Neural progenitor cell (in vitro differentiated cells): ENCODE measurements at regions not wholly inside any gene's neighbourhood (a gene's known extent, or its start where the extent isn't known, plus 50 kb on each side); places are given as distances from the start of the nearest gene placed in this dataset.

Source experiments
- DNase-seq: peaks from one replicate; pipeline ENCODE4 v3.0.0-alpha.2; 2016; ENCODE audit warnings: low spot score
- H2AFZ ChIP-seq: fragments of 200-600 bp; sonication (generic); replicated peaks from 2 replicates; pipeline ENCODE4 v1.6.1; 2016; ENCODE audit warnings: antibody characterized with exemption
- H3F3A ChIP-seq: fragments of 200-600 bp; sonication (generic); 2 replicates; pipeline ENCODE4 v1.6.1; 2016; ENCODE audit warnings: antibody characterized with exemption, low read depth
- H3K27ac ChIP-seq: fragments of 200-600 bp; sonication (generic); 2 replicates; pipeline ENCODE4 v1.5.1; 2016; ENCODE audit warnings: mild to moderate bottlenecking
- H3K27me3 ChIP-seq: fragments of 200-600 bp; sonication (generic); 2 replicates; pipeline ENCODE4 v1.6.1; 2016; ENCODE audit warnings: mild to moderate bottlenecking, moderate library complexity
- H3K36me3 ChIP-seq: fragments of 200-600 bp; sonication (generic); 2 replicates; pipeline ENCODE4 v1.5.1; 2016
- H3K4me1 ChIP-seq: fragments of 200-600 bp; sonication (generic); 2 replicates; pipeline ENCODE4 v1.6.1; 2016; ENCODE audit warnings: mixed run types
- H3K4me2 ChIP-seq: fragments of 200-600 bp; sonication (generic); 2 replicates; pipeline ENCODE4 v1.6.1; 2016
- H3K4me3 ChIP-seq: fragments of 200-600 bp; sonication (generic); 2 replicates; pipeline ENCODE4 v1.5.1; 2016
- H3K79me2 ChIP-seq: fragments of 200-600 bp; sonication (generic); 2 replicates; pipeline ENCODE4 v1.6.1; 2016; ENCODE audit warnings: low read depth
- H3K9ac ChIP-seq: fragments of 200-600 bp; sonication (generic); 2 replicates; pipeline ENCODE4 v1.6.1; 2016
- H3K9me3 ChIP-seq: fragments of 200-600 bp; sonication (generic); 2 replicates; pipeline ENCODE4 v1.5.1; 2016; ENCODE audit warnings: low read depth
- H4K20me1 ChIP-seq: fragments of 200-600 bp; sonication (generic); 2 replicates; pipeline ENCODE4 v1.6.1; 2016; ENCODE audit warnings: low read depth
- H3K27ac Mint-ChIP-seq: 3 replicates; pipeline ENCODE4 v1.8.0; 2021; ENCODE audit warnings: mixed read lengths
- H3K27me3 Mint-ChIP-seq: 2 replicates; pipeline ENCODE4 v1.8.0; 2022; ENCODE audit warnings: low read depth, mild to moderate bottlenecking, inconsistent platforms, moderate library complexity, mixed read lengths; ENCODE audit not compliant: insufficient read depth
- H3K36me3 Mint-ChIP-seq: 3 replicates; pipeline ENCODE4 v1.8.0; 2021; ENCODE audit warnings: mixed read lengths
- H3K4me1 Mint-ChIP-seq: 3 replicates; pipeline ENCODE4 v1.8.0; 2021; ENCODE audit warnings: mixed read lengths
- H3K4me3 Mint-ChIP-seq: 3 replicates; pipeline ENCODE4 v1.8.0; 2021; ENCODE audit warnings: mild to moderate bottlenecking, moderate library complexity, mixed read lengths
- H3K9me3 Mint-ChIP-seq: 3 replicates; pipeline ENCODE4 v1.8.0; 2020; ENCODE audit warnings: mixed read lengths
- CTCF ChIP-seq: fragments of 200-600 bp; sonication (generic); IDR thresholded peaks from 2 replicates; pipeline ENCODE4 v1.5.1; 2017; ENCODE audit warnings: antibody characterized with exemption, mild to moderate bottlenecking
- EZH2 ChIP-seq: fragments of 200-600 bp; sonication (generic); IDR thresholded peaks from 2 replicates; pipeline ENCODE4 v1.6.1; 2017; ENCODE audit warnings: antibody characterized with exemption, mild to moderate bottlenecking, moderate library complexity
- EZH2phosphoT487 ChIP-seq: fragments of 200-600 bp; sonication (generic); IDR thresholded peaks from 2 replicates; pipeline ENCODE4 v1.6.1; 2017; ENCODE audit warnings: antibody characterized with exemption

DNA sequence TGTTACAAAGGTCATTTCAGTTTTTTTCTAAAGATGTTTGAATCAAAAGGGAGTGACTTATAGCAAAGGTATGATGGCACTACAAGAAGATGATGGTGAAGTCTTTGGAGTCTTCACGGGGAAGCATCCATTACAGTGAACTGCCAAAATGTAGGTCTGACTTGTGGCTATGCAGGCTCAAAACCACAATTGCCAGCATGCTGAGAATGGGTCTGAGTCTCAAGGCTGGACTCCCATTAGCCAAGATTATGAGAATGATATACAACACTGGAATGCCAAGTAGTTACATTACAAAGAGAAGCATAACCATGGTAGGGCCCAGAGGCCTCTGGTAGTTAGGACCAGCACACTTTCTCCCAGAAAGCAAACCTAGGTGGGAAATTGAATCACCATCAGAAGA is 194.2 kb downstream of the MTHFS start:
- no peak overlapping the region for H3K27ac ChIP-seq
- no peak overlapping the region for H2AFZ ChIP-seq
- no peaks in the 10 kb centered on the region for H3K79me2 ChIP-seq
- H3K9me3 ChIP-seq: no peaks in the 10 kb centered on the region
- H4K20me1 ChIP-seq: no peaks in the 10 kb centered on the region
- H3K4me2 ChIP-seq: no peak overlapping the region
- Mint-ChIP-seq H3K36me3 (no peaks in the 10 kb centered on the region), H3K27me3 (peaks cover 2% of the 10 kb centered on the region), H3K4me3 (no peak overlapping the region), H3K9me3 (no peaks in the 10 kb centered on the region), H3K27ac (no peak overlapping the region), H3K4me1 (no peaks in the 10 kb centered on the region)
- H3K4me1 ChIP-seq: no peaks in the 10 kb centered on the region
- no peaks in the 10 kb centered on the region for H3F3A ChIP-seq
- H3K27me3 ChIP-seq: no peaks in the 10 kb centered on the region
- no peaks in the 10 kb centered on the region for H3K36me3 ChIP-seq
- no peak overlapping the region for H3K9ac ChIP-seq
- H3K4me3 ChIP-seq: no peak overlapping the region
- TF ChIP-seq CTCF (no peak), EZH2phosphoT487 (no peak), EZH2 (no peak)
- no peak for DNase-seq

- H3K4me3 Mint-ChIP-seq: no peak overlapping the region
- no peaks in the 10 kb centered on the region for H3K36me3 Mint-ChIP-seq
- no peak for DNase-seq
Measured at GRCh38 chr15:79721256-79721655, 175.6 kb downstream of the MTHFS start.

DNA sequence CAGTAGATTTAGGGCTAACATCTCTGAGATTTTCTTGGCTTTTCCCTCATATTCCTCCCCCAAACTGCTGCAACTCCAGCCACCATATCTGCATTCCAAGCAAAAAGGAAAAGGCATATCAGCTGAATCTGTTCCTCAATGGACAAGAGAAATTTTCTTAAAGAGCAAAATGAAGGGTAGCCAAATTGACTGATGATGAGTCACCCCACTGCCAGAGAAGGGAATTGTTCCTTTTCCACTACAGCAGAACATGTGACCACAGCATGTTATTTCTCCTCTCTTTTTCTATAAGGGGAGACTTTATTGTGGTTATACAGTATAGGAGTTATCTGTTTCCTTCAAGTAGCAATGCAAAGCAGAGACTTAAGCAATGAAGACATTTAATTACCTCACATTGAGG is 172.5 kb downstream of the MTHFS start:
- Mint-ChIP-seq H3K27me3 (no peaks in the 10 kb centered on the region), H3K9me3 (peaks cover 3% of the 10 kb centered on the region), H3K4me1 (no peaks in the 10 kb centered on the region), H3K4me3 (no peak overlapping the region), H3K36me3 (no peaks in the 10 kb centered on the region), H3K27ac (no peak overlapping the region)
- no peak for TF ChIP-seq CTCF
- TF ChIP-seq EZH2phosphoT487: no peak
- TF ChIP-seq EZH2: no peak
- H3K4me2 ChIP-seq: no peak overlapping the region
- no peaks in the 10 kb centered on the region for H3K9me3 ChIP-seq
- H3K4me3 ChIP-seq: no peak overlapping the region
- H3K27me3 ChIP-seq: no peaks in the 10 kb centered on the region
- H3K36me3 ChIP-seq: no peaks in the 10 kb centered on the region
- no peak for DNase-seq
- no peaks in the 10 kb centered on the region for H3K79me2 ChIP-seq
- H2AFZ ChIP-seq: no peak overlapping the region
- H3K27ac ChIP-seq: no peak overlapping the region
- H4K20me1 ChIP-seq: no peaks in the 10 kb centered on the region
- no peak overlapping the region for H3K9ac ChIP-seq
- H3K4me1 ChIP-seq: no peaks in the 10 kb centered on the region
- H3F3A ChIP-seq: no peaks in the 10 kb centered on the region

More at GRCh38 chr15:79721256-79721655, 175.6 kb downstream of the MTHFS start:
- Histone ChIP-seq H3K79me2 (no peaks in the 10 kb centered on the region), H3F3A (no peaks in the 10 kb centered on the region), H2AFZ (no peak overlapping the region), H3K9me3 (no peaks in the 10 kb centered on the region), H3K36me3 (no peaks in the 10 kb centered on the region), H3K9ac (no peak overlapping the region), H4K20me1 (no peaks in the 10 kb centered on the region), H3K4me3 (no peak overlapping the region), H3K27me3 (no peaks in the 10 kb centered on the region), H3K27ac (no peak overlapping the region), H3K4me1 (no peaks in the 10 kb centered on the region), H3K4me2 (no peak overlapping the region)
- Mint-ChIP-seq H3K27ac (no peak overlapping the region), H3K4me1 (no peaks in the 10 kb centered on the region), H3K27me3 (no peaks in the 10 kb centered on the region), H3K9me3 (no peaks in the 10 kb centered on the region)
- TF ChIP-seq EZH2: no peak
- TF ChIP-seq EZH2phosphoT487: no peak
- no peak for TF ChIP-seq CTCF

GRCh38 chr15:79724804-79725203 is 172.0 kb downstream of the MTHFS start:
- no peaks in the 10 kb centered on the region for H3K4me1 Mint-ChIP-seq
- no peak overlapping the region for H3K27ac Mint-ChIP-seq
- H3K9me3 Mint-ChIP-seq: peaks cover 3% of the 10 kb centered on the region
- no peak overlapping the region for H3K4me2 ChIP-seq
- TF ChIP-seq CTCF (no peak), EZH2 (no peak), EZH2phosphoT487 (no peak)
- H3K27ac ChIP-seq: no peak overlapping the region
- H3K4me1 ChIP-seq: no peaks in the 10 kb centered on the region
- DNase-seq: no peak
- H3F3A ChIP-seq: no peaks in the 10 kb centered on the region
- no peak overlapping the region for H2AFZ ChIP-seq
- H3K9ac ChIP-seq: no peak overlapping the region
- no peaks in the 10 kb centered on the region for H3K79me2 ChIP-seq
- no peaks in the 10 kb centered on the region for H3K36me3 ChIP-seq
- no peaks in the 10 kb centered on the region for H3K9me3 ChIP-seq
- no peak overlapping the region for H3K4me3 Mint-ChIP-seq
- H3K27me3 Mint-ChIP-seq: peaks cover 3% of the 10 kb centered on the region
- H3K36me3 Mint-ChIP-seq: no peaks in the 10 kb centered on the region
- H4K20me1 ChIP-seq: no peaks in the 10 kb centered on the region
- H3K27me3 ChIP-seq: no peaks in the 10 kb centered on the region
- no peak overlapping the region for H3K4me3 ChIP-seq
